ENCODE measurements at regions not wholly inside any gene's neighbourhood (a gene's known extent, or its start where the extent isn't known, plus 50 kb on each side); places are given as distances from the start of the nearest gene placed in this dataset.

- TF ChIP-seq CTCF (IDR thresholded peaks at IDR 0.05) (no peak), POLR2A (IDR thresholded peaks at IDR 0.05) (no peak)
These were observed 416.8 kb downstream of the TUSC1 start for GRCh38 chr9:25261445-25261844.

Measured in Peyer's patch (tissue), 4 donors.